Esophagus squamous epithelium (tissue), 4 donors: ENCODE measurements at regions not wholly inside any gene's neighbourhood (a gene's known extent, or its start where the extent isn't known, plus 50 kb on each side); places are given as distances from the start of the nearest gene placed in this dataset.

Source experiments
- CTCF ChIP-seq, 6 experiments: fragments of 450-650 bp in 4 of 6; fragments of 200-600 bp in 2 of 6; sonication (generic) in 2 of 6; IDR thresholded peaks; one replicate each; pipeline ENCODE4 v1.5.1; 2016 to 2019; ENCODE audit warnings: antibody characterized with exemption in 6 of 6, mild to moderate bottlenecking in 4 of 6, moderate library complexity in 4 of 6
- POLR2A ChIP-seq, 4 donors: fragments of 450-650 bp; IDR thresholded peaks; one replicate each; pipeline ENCODE4 v1.6.1; 2017; ENCODE audit warnings: antibody characterized with exemption in 4 of 4, mild to moderate bottlenecking in 4 of 4, moderate library complexity in 3 of 4

- no peak for TF ChIP-seq CTCF (IDR thresholded peaks at IDR 0.05)
- TF ChIP-seq POLR2A (IDR thresholded peaks at IDR 0.05): no peak
Measured at GRCh38 chr19:28685802-28686201, 527.1 kb downstream of the UQCRFS1 start.
